NCI-H345 (cell line): ENCODE measurements at regions not wholly inside any gene's neighbourhood (a gene's known extent, or its start where the extent isn't known, plus 50 kb on each side); places are given as distances from the start of the nearest gene placed in this dataset.

Source experiments
- DNase-seq: peaks from one replicate; lab custom pipeline; 2025; lab: John Stamatoyannopoulos, UW

DNA sequence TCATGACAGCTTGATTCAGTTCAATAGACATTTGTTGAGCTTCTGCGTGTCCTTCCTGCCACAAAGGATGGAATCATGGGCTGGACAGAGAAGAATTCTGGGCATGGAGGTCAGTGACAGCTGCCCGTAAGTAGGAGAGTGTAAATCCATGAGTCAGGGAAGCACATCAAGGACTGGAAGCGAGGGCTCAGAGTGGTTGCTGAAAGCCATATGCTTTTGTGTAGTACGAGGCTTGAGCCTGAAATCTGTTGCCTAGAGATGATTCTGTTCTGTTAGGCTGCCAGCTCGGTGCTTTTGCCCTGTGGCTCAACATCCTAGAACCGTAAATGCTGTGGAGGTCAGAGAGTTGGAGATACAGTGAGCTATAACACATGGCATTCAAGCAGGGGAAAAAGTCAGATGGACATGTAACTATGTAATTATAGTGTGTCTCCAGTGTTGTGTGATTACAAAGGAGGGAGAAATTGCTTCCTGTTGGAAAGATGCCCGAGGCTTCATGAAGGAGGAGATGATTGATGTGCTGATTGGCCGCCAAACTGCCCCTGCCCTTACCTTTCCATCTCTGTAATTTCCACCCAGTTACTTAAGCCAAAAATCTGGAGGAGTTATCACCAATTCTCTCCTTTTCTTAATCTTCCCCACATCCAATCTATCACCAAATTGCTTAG, 92.8 kb upstream of the CACNA1E start:
- peak; percentile 51 for DNase-seq

DNA sequence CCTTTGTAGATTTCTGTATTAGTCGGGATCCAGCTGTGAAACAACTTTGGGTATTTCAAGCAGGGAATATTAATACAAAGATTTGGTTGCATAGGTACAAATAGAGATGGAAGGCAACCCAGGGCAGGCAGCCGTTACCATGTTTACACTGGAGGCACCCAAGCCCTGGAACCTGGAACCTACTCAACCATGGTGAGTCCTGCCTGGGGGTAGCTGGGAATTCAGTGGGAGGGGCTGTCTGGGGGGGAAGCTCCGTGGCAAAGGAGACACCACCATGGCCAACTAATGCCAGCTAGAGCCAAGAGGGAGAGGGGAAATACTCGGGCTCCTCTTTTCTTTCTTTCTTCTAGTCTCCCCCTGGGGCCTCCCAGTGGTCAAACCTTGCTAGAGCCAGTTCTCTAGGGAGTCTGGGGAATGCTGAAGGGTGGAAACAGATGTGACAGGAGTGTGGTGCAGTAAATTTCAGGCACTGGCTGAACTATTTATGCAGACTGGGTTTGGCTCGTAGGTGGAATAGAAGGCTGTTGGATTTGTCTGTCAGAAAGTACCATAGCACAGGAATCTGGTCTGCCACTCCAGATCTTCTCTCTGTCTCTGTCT, 91.9 kb upstream of the CACNA1E start:
- peak; percentile 36 for DNase-seq

DNA sequence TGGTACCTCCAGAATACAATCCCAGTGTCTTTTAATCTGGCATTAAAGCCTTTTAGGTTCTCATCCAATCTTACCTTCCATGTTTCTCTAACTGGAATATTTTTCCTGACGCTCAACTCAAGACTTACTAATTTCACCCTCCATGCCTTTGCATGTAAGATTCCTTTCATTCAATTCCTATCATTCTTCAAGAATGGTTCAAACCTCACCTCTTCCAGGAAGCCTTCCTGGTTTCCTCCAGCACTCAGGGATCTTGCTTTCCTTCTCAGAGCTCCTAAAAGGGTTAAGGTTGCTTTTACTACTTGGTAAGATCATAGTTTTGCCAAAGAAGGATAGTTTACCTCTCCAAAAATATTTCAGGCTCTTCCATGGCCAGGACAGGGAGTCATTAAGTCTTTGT, 91.2 kb upstream of the CACNA1E start:
- no peak for DNase-seq

DNA sequence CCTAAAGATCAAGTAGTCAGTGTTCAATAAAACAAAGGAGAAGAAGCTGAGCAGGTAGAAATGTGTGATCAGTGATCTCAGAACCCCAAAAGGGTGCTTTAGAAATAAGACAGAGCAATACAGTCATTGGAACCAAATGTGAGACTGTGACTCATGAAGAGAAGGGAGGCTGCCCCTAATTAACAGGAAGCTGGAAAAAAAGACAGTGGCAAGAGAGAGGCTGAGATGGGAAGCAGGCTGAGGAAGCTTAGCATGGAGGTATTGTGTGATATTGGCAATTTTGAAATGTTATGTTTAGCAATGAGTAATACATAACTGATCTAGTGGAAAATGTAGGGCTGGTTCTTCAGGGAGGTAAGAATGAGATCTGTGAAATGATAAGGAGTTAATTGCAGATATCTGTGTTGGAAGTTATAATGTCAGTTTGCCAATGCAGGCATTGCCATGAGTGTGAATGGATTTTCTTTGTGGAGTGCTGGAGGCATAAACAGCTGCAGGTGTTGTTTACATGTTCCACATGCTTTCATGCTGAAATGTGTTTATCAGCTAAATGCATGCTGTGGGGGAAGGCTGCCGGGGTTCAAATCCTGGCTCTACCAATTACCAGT, 90.6 kb upstream of the CACNA1E start:
- no peak for DNase-seq

DNA sequence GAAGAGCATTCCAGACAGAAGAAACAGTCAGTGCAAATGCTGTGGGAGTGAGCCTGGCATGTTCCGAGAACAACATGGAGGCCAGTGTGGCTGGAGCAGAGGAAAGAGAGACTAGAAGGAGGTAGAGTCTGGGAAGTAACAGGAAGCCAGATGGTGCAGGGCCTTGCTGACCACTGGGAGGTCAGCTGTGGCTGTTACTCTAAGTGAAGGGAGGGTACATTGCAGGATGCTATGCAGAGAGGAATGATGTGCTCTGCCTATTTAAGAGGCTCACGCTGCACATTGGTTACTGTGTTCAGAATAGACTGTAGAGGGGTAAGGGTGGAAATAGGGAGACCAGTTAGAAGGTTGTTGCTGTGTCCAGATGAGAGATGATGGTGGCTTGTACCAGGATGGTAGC, 88.6 kb upstream of the CACNA1E start:
- DNase-seq: no peak

DNA sequence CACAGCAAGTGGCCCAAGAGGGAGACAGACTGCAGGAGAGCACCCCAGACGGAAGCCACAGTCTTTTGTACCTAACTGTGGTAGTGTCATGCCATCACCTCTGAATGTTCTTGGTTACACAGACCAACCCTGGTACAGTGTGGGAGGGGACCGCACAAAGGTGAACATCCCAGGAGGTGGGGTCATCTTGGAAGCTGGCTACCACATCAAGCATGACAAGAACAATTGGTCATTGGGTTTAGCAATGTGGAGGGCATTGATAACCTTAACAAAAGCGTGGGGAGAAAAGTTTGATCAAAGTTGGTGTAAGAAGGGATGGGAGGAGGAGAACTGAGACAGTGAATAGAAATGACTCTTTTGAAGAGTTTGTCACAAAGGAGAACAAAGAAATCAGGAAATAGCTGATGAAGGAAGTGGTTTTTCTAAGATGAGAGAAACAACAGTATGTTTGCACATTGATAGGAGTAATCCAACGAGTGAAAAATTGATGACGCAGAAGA, 87.1 kb upstream of the CACNA1E start:
- no peak for DNase-seq

DNA sequence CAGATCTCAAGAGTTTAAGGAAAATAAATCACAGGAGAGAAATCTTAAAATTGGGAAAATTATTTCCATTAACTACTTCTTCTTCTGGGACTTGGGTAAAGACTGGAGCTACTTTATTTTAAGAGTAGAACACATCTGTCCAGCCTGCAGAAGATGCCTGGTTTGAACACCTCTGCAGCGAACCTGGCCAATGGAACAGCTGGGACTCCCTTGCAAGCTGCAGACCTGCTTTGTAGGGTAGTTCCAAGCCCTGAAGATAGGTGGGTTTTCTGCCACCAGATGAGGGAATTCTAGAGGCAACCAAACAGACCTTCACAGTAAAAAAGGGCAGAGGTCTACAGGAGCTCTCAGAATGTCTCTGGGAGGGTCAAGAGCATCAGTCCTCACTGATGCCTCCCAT, 86.5 kb upstream of the CACNA1E start:
- DNase-seq: no peak

DNA sequence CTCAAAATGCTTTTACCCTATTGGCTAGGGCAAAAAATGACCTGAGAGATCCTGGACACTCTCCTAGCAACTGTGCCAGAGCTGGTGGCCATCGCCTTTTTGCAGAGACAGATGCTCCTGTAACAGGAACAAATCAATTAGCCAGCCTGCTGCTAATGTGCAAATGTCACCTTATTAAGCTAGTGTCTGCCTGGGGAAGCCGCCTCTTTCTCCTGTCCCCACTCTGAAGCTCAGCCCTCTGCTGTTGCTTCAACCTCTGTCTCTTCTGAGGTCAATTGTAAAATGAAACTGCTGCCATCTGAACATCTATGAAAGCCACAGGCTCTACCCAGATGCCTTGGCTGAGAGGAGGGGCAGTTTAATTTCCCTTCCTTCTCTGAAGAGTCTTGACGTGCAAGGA, 85.5 kb upstream of the CACNA1E start:
- DNase-seq: no peak

DNA sequence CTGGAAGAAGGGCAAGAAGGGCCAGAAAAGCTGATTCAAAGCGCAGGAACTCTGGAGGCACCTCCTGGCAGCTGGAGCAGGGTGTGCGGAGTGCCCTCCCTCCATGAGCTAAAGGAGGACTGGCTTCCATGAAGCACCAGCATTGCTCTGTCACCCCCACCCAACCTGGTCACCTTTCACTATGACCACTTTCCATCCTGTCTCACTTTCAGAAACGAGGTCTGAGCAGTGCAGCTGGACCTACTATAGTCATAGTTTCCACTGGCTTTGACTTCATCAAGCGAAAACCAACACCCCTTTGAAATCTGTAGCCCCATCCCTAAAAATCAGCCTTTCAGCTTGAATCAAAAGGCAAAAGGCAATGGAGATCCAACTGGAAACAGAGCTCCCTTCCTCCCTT, 84.8 kb upstream of the CACNA1E start:
- DNase-seq: no peak

DNA sequence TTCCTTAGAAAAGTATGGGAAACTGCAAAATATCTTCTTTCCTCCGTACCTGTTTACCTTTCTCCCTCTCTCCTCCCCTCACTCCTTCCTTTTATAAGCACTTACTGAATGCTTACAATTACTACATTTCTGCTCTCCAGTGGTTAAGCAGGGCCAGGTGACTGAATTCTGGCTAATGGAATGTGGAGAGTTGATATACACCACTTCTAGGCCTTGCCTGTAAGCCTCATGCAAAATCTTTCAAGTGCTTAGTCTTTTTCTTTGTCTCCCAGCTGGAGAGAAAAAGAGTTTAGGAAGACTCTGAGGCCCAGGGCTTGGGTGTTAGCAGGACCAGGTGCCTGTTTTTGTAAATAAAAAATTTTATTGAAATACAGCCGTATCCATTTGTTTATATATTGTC, 77.7 kb upstream of the CACNA1E start:
- no peak for DNase-seq

DNA sequence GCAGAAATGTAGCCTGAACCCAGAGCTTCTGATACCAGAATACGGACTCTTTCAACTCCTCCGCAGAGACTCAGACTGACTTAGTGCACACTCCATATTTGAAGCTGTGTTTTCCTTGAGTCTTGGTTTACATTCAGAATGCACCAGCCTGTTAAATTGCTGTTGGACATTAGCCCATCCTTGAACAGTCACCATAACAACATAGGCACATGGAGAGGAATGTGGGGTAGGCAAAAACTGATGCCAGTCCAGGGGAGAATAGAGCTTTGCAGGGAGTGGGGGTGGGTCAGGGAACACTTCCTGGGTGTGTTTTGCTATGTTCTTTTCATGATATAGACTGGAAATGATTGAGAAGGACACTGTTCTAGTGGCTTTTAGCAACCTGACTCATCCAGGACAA, 76.3 kb upstream of the CACNA1E start:
- no peak for DNase-seq

DNA sequence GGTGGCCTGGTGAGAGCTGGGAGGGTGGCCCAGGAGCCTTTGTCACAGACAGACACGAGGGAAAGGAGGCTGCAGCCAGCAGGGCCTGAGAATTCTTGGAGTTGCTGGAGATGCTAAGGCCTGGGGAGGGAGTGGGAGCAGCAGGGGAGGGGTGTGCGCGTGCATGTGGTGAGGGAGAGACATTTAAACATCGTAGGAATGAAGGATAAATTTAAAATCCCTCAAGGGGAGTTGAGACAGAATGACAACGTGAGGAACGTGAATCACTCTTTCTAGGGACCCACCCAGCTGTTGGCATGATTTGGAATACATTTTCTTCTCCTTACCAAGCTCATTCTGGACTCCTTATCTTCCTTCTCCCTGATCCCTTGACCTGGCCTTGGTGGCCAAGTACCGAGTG, 73.3 kb upstream of the CACNA1E start:
- DNase-seq: no peak

DNA sequence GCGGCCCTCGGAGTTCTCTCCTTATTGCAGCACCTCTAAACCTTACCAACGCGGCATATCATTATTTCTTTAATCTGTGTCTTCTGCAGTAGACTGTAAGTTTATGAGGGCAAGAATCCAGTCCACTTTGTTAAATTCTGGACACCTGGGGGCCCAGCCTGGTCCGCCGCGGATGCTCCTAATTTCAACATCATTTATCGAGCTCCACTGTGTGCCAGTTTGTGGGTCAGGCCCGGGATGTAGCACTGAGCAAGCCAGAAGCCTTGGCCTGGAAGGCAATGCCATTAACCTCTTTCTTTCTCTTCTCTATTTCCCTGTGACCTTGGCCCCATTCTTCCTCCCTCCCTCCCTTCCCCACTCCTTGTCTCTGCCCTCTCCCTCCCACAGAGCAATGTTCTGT, 70.6 kb upstream of the CACNA1E start:
- no peak for DNase-seq

DNA sequence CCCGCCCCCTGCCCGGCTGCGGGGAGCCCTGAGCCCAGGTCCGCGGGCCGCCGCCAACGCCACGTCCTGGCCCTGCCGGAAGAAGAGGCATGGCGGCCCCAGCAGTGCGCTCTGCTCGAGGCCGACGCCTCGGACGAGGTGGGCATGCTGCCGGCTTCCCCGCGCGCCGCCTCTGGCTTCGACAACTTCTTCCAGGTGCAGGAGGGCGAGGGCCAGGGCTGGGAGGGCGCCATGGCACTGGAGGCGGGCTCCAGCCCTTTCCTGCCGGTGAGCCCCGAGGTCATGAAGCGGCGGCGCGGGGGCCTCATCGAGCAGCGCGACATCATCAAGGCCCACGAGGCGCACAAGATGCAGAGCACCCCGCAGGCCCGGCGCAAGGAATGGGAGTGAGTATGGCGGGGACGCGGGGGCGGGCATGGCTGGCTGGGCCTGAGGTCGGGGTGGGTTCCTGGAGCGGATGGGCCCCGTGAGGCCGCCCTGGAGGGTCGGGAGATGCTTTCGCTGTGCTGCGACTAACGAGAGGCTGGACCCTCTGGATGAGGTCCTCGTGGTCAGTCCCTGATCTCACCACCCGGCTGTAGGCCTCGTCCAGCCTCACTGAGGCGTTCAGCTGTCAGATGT, 70.0 kb upstream of the CACNA1E start:
- no peak for DNase-seq

DNA sequence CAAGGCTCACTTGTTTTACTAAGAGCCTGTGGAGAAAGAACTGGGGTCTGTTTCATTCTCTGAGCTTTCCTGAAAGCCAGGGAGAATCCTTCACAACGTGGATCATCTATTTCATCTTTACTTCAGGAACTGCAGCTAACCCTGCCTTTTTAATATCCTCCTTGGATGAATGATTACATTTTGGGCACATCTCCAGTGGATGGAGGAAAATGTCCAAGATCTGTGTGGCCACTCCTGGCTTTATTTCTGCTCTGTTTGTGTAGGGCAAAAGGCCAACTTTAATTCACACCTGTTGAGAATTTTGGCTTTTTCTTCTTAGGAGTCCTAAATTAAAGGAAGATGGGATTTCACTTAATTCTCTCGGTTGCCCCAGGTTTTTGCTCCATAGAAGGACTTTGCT, 69.5 kb upstream of the CACNA1E start:
- no peak for DNase-seq

DNA sequence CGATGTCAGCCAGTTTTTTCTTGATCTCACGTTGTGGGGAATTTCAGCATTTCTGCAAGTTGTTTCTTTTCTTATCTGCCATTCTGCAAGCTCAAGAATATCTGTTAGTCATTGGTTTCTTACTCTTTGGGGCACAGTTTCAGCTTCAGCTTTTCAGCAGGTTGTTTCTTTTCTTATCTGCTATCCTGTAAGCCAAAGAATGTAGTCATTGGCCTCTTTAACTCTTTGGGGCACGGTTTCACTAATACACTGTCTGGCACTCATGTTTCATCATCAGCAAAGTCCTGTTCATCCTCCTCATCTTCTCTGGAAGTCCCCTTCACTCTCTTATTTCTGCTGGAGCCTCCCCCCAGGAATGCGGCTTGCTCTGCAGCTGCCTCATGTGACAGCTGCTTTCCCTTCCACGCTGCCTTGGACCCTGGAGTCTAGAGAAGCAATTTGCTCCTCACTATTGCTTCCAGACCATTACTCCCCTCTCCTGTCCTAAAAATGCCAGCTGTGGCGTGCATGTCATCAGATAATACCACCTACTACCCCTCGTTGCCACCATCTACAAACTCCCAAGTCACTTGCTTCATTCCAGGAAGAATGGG, 67.0 kb upstream of the CACNA1E start:
- no peak for DNase-seq

DNA sequence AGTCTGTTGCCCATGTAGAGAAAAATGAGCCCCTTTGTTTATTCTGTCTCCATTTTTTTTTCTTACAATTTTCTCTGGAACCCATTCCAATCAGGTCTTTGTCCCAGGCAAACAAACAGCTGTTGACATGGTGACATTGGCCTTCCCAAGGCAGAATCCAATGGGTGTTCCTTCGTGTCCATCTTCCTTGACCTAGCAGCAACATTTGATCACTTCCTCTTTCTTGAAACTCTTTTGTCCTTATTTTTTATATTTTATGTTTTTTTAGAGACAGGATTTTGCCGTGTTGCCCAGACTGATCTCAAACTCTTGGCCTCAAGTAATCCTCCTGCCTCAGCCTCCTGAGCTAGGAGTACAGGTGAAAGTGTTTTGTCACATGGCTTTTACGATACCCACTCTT, 65.4 kb upstream of the CACNA1E start:
- no peak for DNase-seq

DNA sequence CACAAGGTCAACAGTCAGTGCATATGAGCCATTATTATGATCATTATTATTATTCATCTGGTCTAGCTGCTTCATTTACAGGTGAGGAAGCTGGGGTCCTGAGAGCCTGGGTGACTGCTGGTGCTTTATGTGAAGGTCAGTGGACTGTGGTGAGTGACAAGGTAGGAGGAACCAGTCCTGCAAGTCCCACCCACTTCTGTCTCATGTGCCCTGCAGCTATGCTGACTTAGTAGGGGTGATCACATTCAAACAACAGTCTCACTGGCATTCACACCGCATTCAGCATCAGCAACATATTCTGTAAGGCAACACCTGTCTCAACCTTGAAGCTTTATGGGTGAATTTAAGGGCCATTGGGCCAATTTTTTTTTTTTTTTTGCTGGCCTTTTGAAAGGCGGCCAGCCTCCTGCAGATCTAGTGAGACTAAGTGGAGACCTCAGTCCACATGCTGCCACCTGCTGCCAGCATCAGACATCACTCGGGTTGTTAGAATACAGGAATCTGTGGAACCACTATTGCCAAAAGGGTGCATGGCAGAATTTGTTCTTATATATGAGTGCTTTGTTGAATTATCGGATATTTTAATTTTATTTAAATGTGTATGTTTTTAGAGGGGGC, 59.9 kb upstream of the CACNA1E start:
- DNase-seq: peak; percentile 47

DNA sequence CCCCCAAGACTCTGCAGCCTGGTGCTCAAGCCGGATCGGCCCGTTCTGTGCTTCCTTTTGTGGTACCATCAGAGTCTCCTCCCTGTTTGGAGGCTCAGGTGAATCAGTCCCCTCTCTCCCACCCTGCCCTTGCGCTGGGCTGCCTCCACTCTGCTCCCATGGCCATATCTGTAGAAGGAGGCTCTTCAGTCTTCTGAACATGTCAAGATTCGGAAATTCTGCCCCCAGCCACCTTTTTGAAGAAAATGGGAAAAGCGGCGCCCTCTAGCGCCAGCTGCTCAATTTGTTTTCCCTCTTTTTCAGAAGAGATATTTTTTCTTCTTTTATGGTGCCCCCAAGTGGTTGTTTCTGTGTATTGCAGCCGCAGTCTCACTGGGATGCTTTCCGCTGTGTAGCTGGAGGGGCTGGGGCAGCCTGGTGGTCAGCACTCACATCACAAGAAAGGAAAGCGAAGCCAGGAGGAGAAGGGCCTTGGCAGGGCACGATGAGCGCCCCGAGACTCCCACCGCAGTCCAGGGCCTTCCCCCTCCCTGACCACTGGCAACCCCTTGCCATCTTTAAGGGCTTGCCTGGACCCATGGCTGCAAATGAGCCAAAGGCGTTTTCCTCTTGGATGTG, 58.4 kb upstream of the CACNA1E start:
- peak; percentile 88 for DNase-seq

DNA sequence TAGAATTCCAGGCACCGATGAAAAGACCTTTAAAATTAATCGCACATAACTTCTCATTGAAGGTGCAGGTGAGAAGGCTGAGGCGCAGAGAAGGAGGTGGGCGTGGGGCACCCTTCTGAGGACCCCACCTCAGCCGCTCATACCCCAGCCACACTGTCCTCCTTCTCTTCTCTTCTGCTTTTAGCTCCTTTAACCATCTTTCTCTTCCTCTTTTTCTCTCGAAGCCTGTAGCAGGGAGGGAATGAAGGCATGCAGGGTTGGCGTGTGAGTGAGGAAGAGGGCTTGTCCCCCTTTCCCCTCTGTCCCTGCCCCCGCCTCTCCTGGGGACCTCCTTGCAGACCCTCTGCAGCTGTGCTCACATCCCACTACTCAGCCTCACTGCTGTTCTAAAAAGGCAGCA, 57.8 kb upstream of the CACNA1E start:
- no peak for DNase-seq

DNA sequence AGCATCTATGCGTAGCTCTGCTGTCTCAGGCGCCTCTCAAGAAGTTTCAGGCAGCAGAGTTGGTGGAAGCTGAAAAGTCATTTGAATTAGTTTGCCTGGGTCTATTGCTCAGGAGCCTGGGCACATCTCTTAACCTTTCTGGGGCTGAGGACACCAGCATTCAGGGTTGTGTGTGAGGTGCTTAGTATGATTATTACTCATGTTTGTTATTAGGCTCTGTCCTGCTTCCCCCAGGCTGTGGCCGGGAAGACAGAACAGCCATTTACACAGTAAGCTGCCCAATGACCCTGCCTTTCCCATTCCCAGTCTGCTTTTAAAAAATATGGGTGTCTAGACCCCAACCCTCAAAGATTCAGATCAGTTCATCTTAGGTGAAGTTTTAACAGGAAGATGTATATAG, 53.9 kb upstream of the CACNA1E start:
- no peak for DNase-seq
